ENCODE measurements at regions not wholly inside any gene's neighbourhood (a gene's known extent, or its start where the extent isn't known, plus 50 kb on each side); places are given as distances from the start of the nearest gene placed in this dataset.

DNA sequence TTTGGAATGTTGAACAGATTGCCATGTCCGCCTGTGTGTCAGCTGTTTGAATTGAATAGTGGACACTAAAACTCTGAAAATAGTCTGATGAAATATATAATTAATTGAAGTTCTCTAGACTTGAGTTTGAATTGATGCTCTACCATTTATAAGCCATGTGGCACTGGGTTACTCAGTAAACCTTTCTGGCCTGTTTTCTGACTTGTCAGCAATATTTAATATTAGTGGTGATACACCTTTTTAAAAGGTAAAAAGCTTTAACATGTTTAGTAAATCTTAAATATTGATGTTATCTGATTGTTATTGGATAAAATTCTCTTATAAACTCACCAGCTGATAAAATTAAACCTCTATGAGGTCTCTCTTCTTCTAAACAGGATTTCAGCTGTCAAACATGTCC, 695.4 kb upstream of the HS3ST1 start:
- Histone ChIP-seq H3K4me3 (no peak overlapping the region), H3K4me1 (no peaks in the 10 kb centered on the region), H3K36me3 (no peaks in the 10 kb centered on the region), H3K9me3 (no peaks in the 10 kb centered on the region), H3K27ac (no peak overlapping the region), H3K27me3 (no peaks in the 10 kb centered on the region)
- TF ChIP-seq POLR2A (IDR thresholded peaks at IDR 0.05): no peak
- TF ChIP-seq, protein P1, sequence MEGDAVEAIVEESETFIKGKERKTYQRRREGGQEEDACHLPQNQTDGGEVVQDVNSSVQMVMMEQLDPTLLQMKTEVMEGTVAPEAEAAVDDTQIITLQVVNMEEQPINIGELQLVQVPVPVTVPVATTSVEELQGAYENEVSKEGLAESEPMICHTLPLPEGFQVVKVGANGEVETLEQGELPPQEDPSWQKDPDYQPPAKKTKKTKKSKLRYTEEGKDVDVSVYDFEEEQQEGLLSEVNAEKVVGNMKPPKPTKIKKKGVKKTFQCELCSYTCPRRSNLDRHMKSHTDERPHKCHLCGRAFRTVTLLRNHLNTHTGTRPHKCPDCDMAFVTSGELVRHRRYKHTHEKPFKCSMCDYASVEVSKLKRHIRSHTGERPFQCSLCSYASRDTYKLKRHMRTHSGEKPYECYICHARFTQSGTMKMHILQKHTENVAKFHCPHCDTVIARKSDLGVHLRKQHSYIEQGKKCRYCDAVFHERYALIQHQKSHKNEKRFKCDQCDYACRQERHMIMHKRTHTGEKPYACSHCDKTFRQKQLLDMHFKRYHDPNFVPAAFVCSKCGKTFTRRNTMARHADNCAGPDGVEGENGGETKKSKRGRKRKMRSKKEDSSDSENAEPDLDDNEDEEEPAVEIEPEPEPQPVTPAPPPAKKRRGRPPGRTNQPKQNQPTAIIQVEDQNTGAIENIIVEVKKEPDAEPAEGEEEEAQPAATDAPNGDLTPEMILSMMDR (IDR thresholded peaks at IDR 0.05): no peak
- intact Hi-C loops (cut with DNase I): no loop called here
- WGBS (ENCODE audit: insufficient coverage, low coverage, low lambda C conversion rate, missing lambda C conversion rate): 70% methylated on average over 1 of the region's 1 CpG
- no peak for DNase-seq
- ATAC-seq: no peak

DNA sequence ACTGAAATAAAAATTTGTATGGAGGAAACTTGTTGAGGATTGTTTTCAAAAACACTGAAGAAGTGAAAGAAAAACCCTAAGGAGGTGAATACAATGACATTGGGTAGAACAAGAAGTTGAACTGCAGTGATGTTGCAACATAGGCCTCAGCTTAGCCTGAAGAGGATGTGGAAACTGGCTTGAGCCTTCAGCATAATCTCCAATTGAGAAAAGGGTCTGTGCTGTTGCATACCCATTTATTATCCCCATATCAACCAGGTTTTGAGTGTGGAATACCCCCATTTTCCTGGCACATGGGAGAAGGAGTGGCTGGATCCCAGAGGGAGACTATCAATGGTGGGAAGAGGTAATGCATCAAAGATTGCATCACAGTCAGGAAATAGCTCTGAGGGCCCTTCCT, 695.0 kb upstream of the HS3ST1 start:
- no peaks in the 10 kb centered on the region for H3K4me1 ChIP-seq
- ATAC-seq (peak; percentile 37 to 65 (median 44)), DNase-seq (no peak)
- H3K27ac ChIP-seq: no peak overlapping the region
- H3K36me3 ChIP-seq: no peaks in the 10 kb centered on the region
- no peaks in the 10 kb centered on the region for H3K27me3 ChIP-seq
- no peaks in the 10 kb centered on the region for H3K9me3 ChIP-seq
- intact Hi-C loops (cut with DNase I): no loop called here
- no peak overlapping the region for H3K4me3 ChIP-seq
- no peak for TF ChIP-seq POLR2A (IDR thresholded peaks at IDR 0.05)

DNA sequence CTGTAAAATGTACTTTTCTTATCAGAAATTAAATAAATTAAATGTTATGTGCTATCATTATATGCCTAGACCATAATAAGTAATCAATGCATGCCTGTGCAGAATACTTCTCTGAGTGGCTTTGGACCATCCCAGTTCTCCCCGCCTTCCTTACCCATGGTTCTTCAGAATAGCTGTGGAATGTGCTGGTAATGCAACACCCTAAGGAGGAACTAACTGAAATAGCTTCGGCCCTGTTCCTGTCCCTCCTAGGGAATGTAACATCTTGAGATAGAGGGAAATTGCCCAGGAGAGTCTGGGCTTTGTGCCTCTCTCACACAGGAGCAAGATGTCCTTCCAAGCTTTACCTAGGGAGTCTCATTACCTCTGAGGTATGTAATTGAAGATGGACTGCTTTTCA, 693.6 kb upstream of the HS3ST1 start:
- intact Hi-C loops (cut with DNase I): no loop called here
- 46% methylated on average over 2 of the region's 2 CpGs for WGBS (ENCODE audit: insufficient coverage, low coverage, low lambda C conversion rate, missing lambda C conversion rate)
- Histone ChIP-seq H3K4me3 (no peak overlapping the region), H3K9me3 (no peaks in the 10 kb centered on the region), H3K27me3 (no peaks in the 10 kb centered on the region), H3K4me1 (no peaks in the 10 kb centered on the region), H3K36me3 (no peaks in the 10 kb centered on the region), H3K27ac (no peak overlapping the region)
- TF ChIP-seq POLR2A (IDR thresholded peaks at IDR 0.05): no peak
- TF ChIP-seq, protein P1 (IDR thresholded peaks at IDR 0.05): no peak
- DNase-seq (no peak), ATAC-seq (peak in 3 of 4 donors; percentile 10 to 59 (median 50))

DNA sequence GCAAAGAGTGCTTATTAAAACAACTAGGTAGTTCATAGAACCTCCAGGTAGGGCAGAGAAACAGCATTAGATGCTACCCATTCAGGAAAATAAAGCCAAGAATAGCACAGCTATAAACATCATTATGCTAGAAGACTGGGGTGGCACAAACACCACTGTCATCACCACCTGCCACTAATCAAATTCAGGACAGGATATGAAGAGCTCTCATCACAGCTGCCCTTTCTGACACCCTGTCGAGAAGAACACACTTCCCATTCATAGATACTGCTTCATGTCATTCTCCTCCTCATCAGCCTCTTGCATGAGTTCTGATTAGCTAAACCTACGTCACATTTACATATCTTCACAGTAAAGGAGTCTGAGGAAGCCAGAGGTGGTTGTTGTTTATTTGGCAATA, 692.3 kb upstream of the HS3ST1 start:
- no peaks in the 10 kb centered on the region for H3K36me3 ChIP-seq
- H3K27ac ChIP-seq: no peak overlapping the region
- H3K4me1 ChIP-seq: no peaks in the 10 kb centered on the region
- intact Hi-C loops (cut with DNase I): no loop called here
- ATAC-seq (no peak), DNase-seq (no peak)
- H3K4me3 ChIP-seq: no peak overlapping the region
- 26% methylated on average over 2 of the region's 2 CpGs for WGBS (ENCODE audit: insufficient coverage, low coverage, low lambda C conversion rate, missing lambda C conversion rate)
- TF ChIP-seq, protein P1 (IDR thresholded peaks at IDR 0.05): no peak
- no peak for TF ChIP-seq POLR2A (IDR thresholded peaks at IDR 0.05)
- no peaks in the 10 kb centered on the region for H3K27me3 ChIP-seq
- H3K9me3 ChIP-seq: no peaks in the 10 kb centered on the region

DNA sequence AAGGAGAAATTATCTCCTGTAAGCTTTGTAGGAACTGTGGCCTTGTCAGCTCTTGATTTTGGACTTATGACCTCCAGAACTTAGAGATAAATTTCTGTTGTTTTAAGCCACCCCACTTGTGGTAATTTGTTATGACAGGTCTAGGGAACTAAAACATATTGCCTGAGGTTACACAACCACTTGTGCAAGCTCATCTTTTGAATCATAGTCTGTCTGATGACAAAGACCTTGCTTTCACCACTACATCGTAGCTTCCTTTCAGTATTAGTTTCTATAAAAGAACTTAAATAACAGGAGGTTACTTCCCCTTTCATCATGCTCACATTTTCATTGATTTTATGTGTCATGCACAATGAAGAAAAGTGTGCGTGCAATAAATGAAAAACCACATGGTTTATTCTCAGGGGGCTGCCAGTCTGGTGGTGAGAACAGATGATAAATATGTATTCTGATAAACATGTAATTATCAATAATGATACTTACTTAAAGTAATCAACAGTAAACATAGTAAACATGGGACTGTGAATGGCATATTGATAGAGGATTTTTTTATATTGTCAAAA, 690.0 kb upstream of the HS3ST1 start:
- Histone ChIP-seq H3K4me3 (no peak overlapping the region), H3K9me3 (no peaks in the 10 kb centered on the region), H3K27me3 (no peaks in the 10 kb centered on the region), H3K36me3 (no peaks in the 10 kb centered on the region), H3K4me1 (no peaks in the 10 kb centered on the region), H3K27ac (no peak overlapping the region)
- TF ChIP-seq, protein P1 (IDR thresholded peaks at IDR 0.05): no peak
- TF ChIP-seq POLR2A (IDR thresholded peaks at IDR 0.05): no peak
- intact Hi-C loops (cut with DNase I): no loop called here
- DNase-seq (no peak), ATAC-seq (peak in 3 of 4 donors; percentile 44 to 63 (median 46))
- 29% methylated on average over 2 of the region's 2 CpGs for WGBS (ENCODE audit: insufficient coverage, low coverage, low lambda C conversion rate, missing lambda C conversion rate)

Data from right lobe of liver (tissue), 6 donors.